Vagina (tissue), 2 donors: ENCODE measurements at regions not wholly inside any gene's neighbourhood (a gene's known extent, or its start where the extent isn't known, plus 50 kb on each side); places are given as distances from the start of the nearest gene placed in this dataset.

Source experiments
- DNase-seq, 2 donors: peaks; one replicate each; pipeline ENCODE4 v3.0.0-alpha.2; 2017; ENCODE audit errors: extremely low spot score in 2 of 2
- H3K27ac ChIP-seq: fragments of 200-600 bp; sonication (generic); one replicate; pipeline ENCODE4 v1.5.1; 2019
- H3K27me3 ChIP-seq: fragments of 200-600 bp; sonication (generic); one replicate; pipeline ENCODE4 v1.5.1; 2019
- H3K36me3 ChIP-seq, 2 donors: fragments of 200-600 bp; sonication (generic); one replicate each; pipeline ENCODE4 v1.5.1; 2017 to 2019
- H3K4me1 ChIP-seq: fragments of 200-600 bp; sonication (generic); one replicate; pipeline ENCODE4 v1.5.1; 2019
- H3K4me3 ChIP-seq, 2 donors: fragments of 200-600 bp; sonication (generic); 1 replicate in 1 of 2; 2 replicates in 1 of 2; pipeline ENCODE4 v1.5.1; 2016 to 2019
- H3K9me3 ChIP-seq: fragments of 200-600 bp; sonication (generic); one replicate; pipeline ENCODE4 v1.5.1; 2019
- CTCF ChIP-seq, 3 experiments: fragments of 450-650 bp in 2 of 3; fragments of 200-600 bp in 1 of 3; sonication (generic) in 1 of 3; IDR thresholded peaks; one replicate each; pipeline ENCODE4 v1.5.1; 2017 to 2019; ENCODE audit warnings: antibody characterized with exemption in 3 of 3, mild to moderate bottlenecking in 2 of 3, moderate library complexity in 2 of 3
- POLR2A ChIP-seq, 2 donors: fragments of 450-650 bp; IDR thresholded peaks; one replicate each; pipeline ENCODE4 v1.6.1; 2017; ENCODE audit warnings: antibody characterized with exemption in 2 of 2, mild to moderate bottlenecking in 2 of 2, moderate library complexity in 2 of 2
- POLR2AphosphoS5 ChIP-seq, 2 donors: sonication (generic); formaldehyde crosslinking; IDR thresholded peaks; one replicate each; pipeline ENCODE4 v1.9.0; 2017; ENCODE audit warnings: antibody characterized with exemption in 2 of 2, mild to moderate bottlenecking in 2 of 2, low read depth in 1 of 2; ENCODE audit not compliant: insufficient read depth in 1 of 2
- intact Hi-C: fragments of 100-400 bp; cut with DNase I; formaldehyde crosslinking; loops from one replicate; pipeline ENCODE4 v1.15.1; 2023

GRCh38 chr2:200750323-200750910, 61.3 kb upstream of the BZW1 start:
- Histone ChIP-seq H3K9me3 (no peaks in the 10 kb centered on the region), H3K27me3 (no peaks in the 10 kb centered on the region), H3K27ac (no peak overlapping the region), H3K36me3 (no peaks in the 10 kb centered on the region), H3K4me3 (no peak overlapping the region), H3K4me1 (no peaks in the 10 kb centered on the region)
- DNase-seq: no peak
- TF ChIP-seq POLR2A (IDR thresholded peaks at IDR 0.05): no peak
- TF ChIP-seq POLR2AphosphoS5 (IDR thresholded peaks at IDR 0.05; ENCODE audit: insufficient read depth in 1 of 2, low read depth in 1 of 2): no peak
- TF ChIP-seq CTCF (IDR thresholded peaks at IDR 0.05): no peak
- intact Hi-C loops: no loop called here

DNA sequence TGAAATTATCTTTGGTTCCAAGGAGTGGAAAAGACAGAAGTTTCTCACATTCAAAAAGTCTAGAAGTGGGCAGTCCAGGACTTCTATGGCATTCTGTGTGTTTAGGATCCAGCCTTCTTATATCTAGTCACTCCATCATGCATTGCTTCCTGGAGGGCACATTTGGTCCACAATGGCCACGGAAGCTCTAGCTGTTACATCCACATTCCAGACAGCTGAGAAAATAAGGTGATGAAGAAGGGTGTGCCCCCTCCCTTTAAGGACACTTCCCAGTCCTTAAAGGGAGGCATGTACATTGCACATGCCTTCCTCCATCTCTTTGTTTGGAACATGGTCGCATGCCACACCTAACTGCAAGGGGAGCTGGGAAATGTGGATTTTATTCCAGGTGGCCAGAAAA, 59.9 kb upstream of the BZW1 start:
- no peaks in the 10 kb centered on the region for H3K9me3 ChIP-seq
- H3K36me3 ChIP-seq: no peaks in the 10 kb centered on the region
- DNase-seq: no peak
- no peak overlapping the region for H3K4me3 ChIP-seq
- no peak overlapping the region for H3K27ac ChIP-seq
- H3K4me1 ChIP-seq: no peaks in the 10 kb centered on the region
- TF ChIP-seq POLR2AphosphoS5 (IDR thresholded peaks at IDR 0.05; ENCODE audit: insufficient read depth in 1 of 2, low read depth in 1 of 2) (no peak), POLR2A (IDR thresholded peaks at IDR 0.05) (no peak), CTCF (IDR thresholded peaks at IDR 0.05) (no peak)
- intact Hi-C loops: no loop called here
- no peaks in the 10 kb centered on the region for H3K27me3 ChIP-seq

GRCh38 chr2:200752332-200752731, 59.4 kb upstream of the BZW1 start:
- Histone ChIP-seq H3K27me3 (no peaks in the 10 kb centered on the region), H3K36me3 (no peaks in the 10 kb centered on the region), H3K27ac (no peak overlapping the region), H3K4me1 (no peaks in the 10 kb centered on the region), H3K9me3 (no peaks in the 10 kb centered on the region), H3K4me3 (no peak overlapping the region)
- no peak for DNase-seq
- no peak for TF ChIP-seq POLR2A (IDR thresholded peaks at IDR 0.05)
- TF ChIP-seq CTCF (IDR thresholded peaks at IDR 0.05): no peak
- no peak for TF ChIP-seq POLR2AphosphoS5 (IDR thresholded peaks at IDR 0.05; ENCODE audit: insufficient read depth in 1 of 2, low read depth in 1 of 2)
- intact Hi-C loops: no loop called here

DNA sequence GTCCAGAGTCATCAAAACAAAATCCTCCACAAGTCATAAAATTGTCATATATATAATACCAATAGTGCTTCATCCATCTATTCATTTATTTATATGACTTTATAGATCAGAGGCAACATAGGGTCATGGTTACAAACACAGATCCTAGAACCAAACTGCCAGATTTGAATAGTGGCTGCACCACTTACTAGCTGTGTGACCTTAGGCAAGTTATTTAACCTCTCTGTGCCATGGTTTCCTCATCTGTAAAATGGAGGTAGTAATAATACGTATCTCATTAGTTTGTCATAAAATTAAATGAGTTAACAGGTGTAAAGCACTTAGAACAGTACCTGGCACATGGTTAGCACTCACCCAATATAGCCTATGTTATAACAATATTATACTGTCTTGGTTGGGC, 58.9 kb upstream of the BZW1 start:
- no peaks in the 10 kb centered on the region for H3K27me3 ChIP-seq
- H3K4me1 ChIP-seq: no peaks in the 10 kb centered on the region

More for the DNA sequence above, 58.9 kb upstream of the BZW1 start:
- no peaks in the 10 kb centered on the region for H3K36me3 ChIP-seq
- intact Hi-C loops: no loop called here
- no peak overlapping the region for H3K4me3 ChIP-seq
- no peak overlapping the region for H3K27ac ChIP-seq
- TF ChIP-seq POLR2AphosphoS5 (IDR thresholded peaks at IDR 0.05; ENCODE audit: insufficient read depth in 1 of 2, low read depth in 1 of 2) (no peak), CTCF (IDR thresholded peaks at IDR 0.05) (no peak), POLR2A (IDR thresholded peaks at IDR 0.05) (no peak)
- DNase-seq: no peak
- H3K9me3 ChIP-seq: no peaks in the 10 kb centered on the region
